Psoas muscle (tissue), 7 donors: ENCODE measurements at regions not wholly inside any gene's neighbourhood (a gene's known extent, or its start where the extent isn't known, plus 50 kb on each side); places are given as distances from the start of the nearest gene placed in this dataset.
"Not testable (repeated sequence)": the region's sequence is repeated elsewhere in the genome, so short reads cannot be mapped to it uniquely, and the experiment has no call there.

Source experiments
- ATAC-seq, 4 donors: fragments of 200-7000 bp; cut with Tn5 transposase; one replicate each; pipeline ENCODE4 v1.9.1; 2020; ENCODE audit warnings: moderate library complexity in 3 of 4, mild to moderate bottlenecking in 2 of 4
- DNase-seq, 2 donors: peaks; one replicate each; pipeline ENCODE4 v3.0.0-alpha.2; 2020
- H3K27ac ChIP-seq: fragments of 200-600 bp; one replicate; pipeline ENCODE4 v1.8.0; 2022
- H3K27me3 ChIP-seq, 3 donors: fragments of 200-600 bp in 1 of 3; one replicate each; pipeline versions ENCODE4 v1.6.1 to v1.8.0; 2013 to 2022; ENCODE audit warnings: low read length in 2 of 3, mild to moderate bottlenecking in 2 of 3, moderate library complexity in 1 of 3; ENCODE audit not compliant: insufficient read depth in 3 of 3
- H3K36me3 ChIP-seq, 2 donors: fragments of 200-600 bp in 1 of 2; one replicate each; pipeline versions ENCODE4 v1.6.1 to v1.8.0; 2013 to 2022; ENCODE audit warnings: low read depth in 1 of 2, mild to moderate bottlenecking in 1 of 2, moderate library complexity in 1 of 2; ENCODE audit not compliant: insufficient read depth in 1 of 2
- H3K4me1 ChIP-seq: fragments of 200-600 bp; one replicate; pipeline ENCODE4 v1.8.0; 2022
- H3K4me3 ChIP-seq: fragments of 200-600 bp; one replicate; pipeline ENCODE4 v1.8.0; 2022; ENCODE audit warnings: mild to moderate bottlenecking
- H3K9me3 ChIP-seq: fragments of 200-600 bp; one replicate; pipeline ENCODE4 v1.8.0; 2022
- CTCF ChIP-seq: fragments of 200-600 bp; IDR thresholded peaks from one replicate; pipeline ENCODE4 v1.8.0; 2022; ENCODE audit warnings: antibody characterized with exemption
- WGBS, 3 donors: extraction: QIAGEN DNeasy Blood & Tissue Kit; methylation state at CpG; one replicate each; pipeline versions ENCODE4 v1.1.6 to v1.1.7; 2013; 5-methylcytosine and 5-hydroxymethylcytosine counted together
- intact Hi-C, 2 donors: fragments of 100-400 bp; cut with DNase I; formaldehyde crosslinking; loops; one replicate each; pipeline versions ENCODE4 v1.11.0 to v1.14.2; 2022
- donor health status: healthy with polysubstance abuse.
- donor health status: DM: no; HTN: no; CAD: no; lungs with moderate emphysema.
- donor health status: Bipolar disorder and iron deficiency.
- donor health status: healthy.
- donor health status: DM: yes; HTN: yes; CAD: no.
- donor health status: DM: no; HTN: no; CAD: no.
- donor health status: DM: yes; HTN: yes; CAD: no.

GRCh38 chr15:95041297-95041696 lies 809.9 kb downstream of the MCTP2 start:
- Histone ChIP-seq H3K36me3 (no peaks in the 10 kb centered on the region), H3K9me3 (no peaks in the 10 kb centered on the region), H3K4me3 (no peak overlapping the region), H3K4me1 (no peaks in the 10 kb centered on the region), H3K27me3 (no peaks in the 10 kb centered on the region), H3K27ac (no peak overlapping the region)
- TF ChIP-seq CTCF, result no peak
- intact Hi-C loops, result no loop called here
- DNase-seq, result no peak
- no peak for ATAC-seq
- WGBS, 3 donors, result 91 to 97% (median 92%) methylated on average over 1 of the region's 1 CpG

GRCh38 chr15:95043236-95043932 lies 812.0 kb downstream of the MCTP2 start:
- H3K4me1 ChIP-seq, H3K27me3 ChIP-seq, DNase-seq, H3K27ac ChIP-seq, H3K36me3 ChIP-seq, ATAC-seq, H3K9me3 ChIP-seq, H3K4me3 ChIP-seq, intact Hi-C loops: not testable (repeated sequence)
- whole genome bisulfite sequencing, 3 donors, result 88 to 93% (median 88%) methylated on average over 9 of the region's 9 CpGs

GRCh38 chr15:95043933-95044313 lies 812.6 kb downstream of the MCTP2 start:
- 65 to 69% (median 65%) methylated on average over 1 of the region's 1 CpG for WGBS, 3 donors
- no peak overlapping the region for H3K4me3 ChIP-seq
- intact Hi-C loops, result no loop called here
- ATAC-seq (no peak), DNase-seq (no peak)
- H3K27me3 ChIP-seq, result no peaks in the 10 kb centered on the region
- H3K27ac ChIP-seq, result no peak overlapping the region
- no peaks in the 10 kb centered on the region for H3K4me1 ChIP-seq
- TF ChIP-seq CTCF, result no peak
- H3K9me3 ChIP-seq, result peaks cover 10% of the 10 kb centered on the region
- H3K36me3 ChIP-seq, result no peaks in the 10 kb centered on the region

- Histone ChIP-seq H3K4me3 (no peak overlapping the region), H3K9me3 (peaks cover 10% of the 10 kb centered on the region), H3K4me1 (no peaks in the 10 kb centered on the region), H3K27ac (no peak overlapping the region), H3K36me3 (no peaks in the 10 kb centered on the region), H3K27me3 (no peaks in the 10 kb centered on the region)
- DNase-seq (no peak), ATAC-seq (no peak)
- 74 to 82% (median 77%) methylated on average over 8 of the region's 8 CpGs for WGBS, 3 donors
- intact Hi-C loops, result no loop called here
- TF ChIP-seq CTCF, result no peak
Measured at GRCh38 chr15:95044745-95045417, 813.5 kb downstream of the MCTP2 start.

GRCh38 chr15:95051861-95052260 lies 820.5 kb downstream of the MCTP2 start:
- TF ChIP-seq CTCF, result no peak
- Histone ChIP-seq H3K9me3 (peaks cover 10% of the 10 kb centered on the region), H3K4me1 (no peaks in the 10 kb centered on the region), H3K4me3 (no peak overlapping the region), H3K27ac (no peak overlapping the region), H3K27me3 (no peaks in the 10 kb centered on the region), H3K36me3 (no peaks in the 10 kb centered on the region)
- ATAC-seq, result no peak
- no peak for DNase-seq
- intact Hi-C loops, result no loop called here
- 70 to 83% (median 72%) methylated on average over 2 of the region's 2 CpGs for WGBS, 3 donors
